Stimulated activated CD4-positive, alpha-beta T cell treated with anti-CD3 and anti-CD28 coated beads, Interleukin-2, amount 100 ng/mL, for 48 hours (primary cell): ENCODE measurements at regions not wholly inside any gene's neighbourhood (a gene's known extent, or its start where the extent isn't known, plus 50 kb on each side); places are given as distances from the start of the nearest gene placed in this dataset.
"Not testable (repeated sequence)": the region's sequence is repeated elsewhere in the genome, so short reads cannot be mapped to it uniquely, and the experiment has no call there.

ENCODE experiments used
- DNase-seq, 2 donors: peaks; one replicate each; pipeline ENCODE4 v3.0.0-alpha.2; 2020

DNA sequence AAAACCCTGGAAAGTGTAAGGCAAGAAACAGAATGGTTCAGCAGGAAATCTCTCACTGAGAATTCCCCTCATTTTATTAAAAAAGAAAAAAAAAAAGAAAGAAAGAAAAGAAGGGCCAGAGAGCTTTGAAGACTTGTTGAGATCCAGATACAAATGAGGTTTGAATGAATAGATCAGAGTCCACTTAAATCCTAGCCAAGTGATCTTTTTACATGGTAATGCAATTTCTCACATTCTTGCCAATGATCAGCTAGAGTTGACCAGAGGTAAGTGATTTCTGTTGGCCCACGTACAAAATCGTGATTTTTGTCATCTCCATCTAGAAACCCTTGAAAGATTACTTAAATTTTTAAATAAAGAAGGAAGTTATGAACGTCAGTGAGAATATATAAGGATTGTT lies 261.5 kb upstream of the PCSK5 start:
- no peak for DNase-seq

DNA sequence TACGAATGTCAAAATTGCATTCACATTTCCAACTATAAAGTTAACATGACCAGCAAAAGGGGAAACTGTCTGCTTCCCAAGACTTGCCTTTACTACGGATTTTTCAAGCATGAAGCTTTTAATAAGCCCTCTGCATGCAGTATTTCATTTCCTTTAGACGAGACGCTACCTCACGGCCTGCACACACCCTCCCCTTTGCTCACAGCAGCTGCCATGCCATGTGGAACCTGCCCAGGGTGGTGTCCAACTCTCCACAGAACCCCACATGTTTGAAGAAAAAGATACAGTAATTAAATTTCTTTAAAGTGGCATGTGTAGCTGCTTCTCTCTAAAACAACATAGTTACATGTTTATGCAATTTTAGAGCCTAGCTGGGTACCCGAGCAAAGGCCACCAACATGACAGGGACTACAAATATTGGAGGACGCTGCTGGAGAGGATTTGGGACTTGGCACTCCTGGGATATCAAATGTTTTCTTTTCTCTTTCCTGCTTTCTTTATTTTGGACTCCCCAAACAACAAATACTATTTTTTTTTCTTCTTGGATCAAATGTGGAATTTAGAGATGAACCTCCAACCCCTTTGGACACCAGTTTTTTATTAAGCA lies 256.9 kb upstream of the PCSK5 start:
- no peak for DNase-seq

DNA sequence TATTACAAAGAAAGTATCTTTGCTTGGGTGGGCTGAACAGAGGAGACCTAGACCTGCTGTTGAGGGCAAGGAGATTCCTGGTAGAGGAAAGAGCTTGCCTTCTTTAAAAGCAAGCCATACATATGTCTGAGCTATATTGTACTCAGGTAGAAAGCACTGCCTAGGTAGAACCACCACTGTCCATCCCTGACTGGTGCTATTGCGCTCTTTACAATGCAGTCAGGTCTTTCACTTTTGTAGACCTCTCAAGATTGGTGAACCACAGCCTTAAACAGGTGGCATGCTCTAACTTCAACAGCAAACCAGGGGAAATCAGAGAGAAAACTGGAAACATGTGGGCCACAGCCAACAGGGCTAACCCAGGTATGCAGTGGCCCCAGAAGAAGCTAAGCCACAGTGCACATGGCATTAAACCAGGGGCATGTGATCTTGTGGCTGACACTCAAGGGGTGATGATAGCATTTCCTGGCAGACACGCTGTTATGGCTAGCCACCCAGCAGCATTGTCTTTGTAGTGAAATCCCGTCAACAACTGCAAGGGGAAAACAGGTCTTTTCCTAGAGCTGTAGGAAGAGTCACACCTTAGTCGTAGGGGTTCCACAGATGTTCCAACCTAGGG lies 253.9 kb upstream of the PCSK5 start:
- no peak for DNase-seq

DNA sequence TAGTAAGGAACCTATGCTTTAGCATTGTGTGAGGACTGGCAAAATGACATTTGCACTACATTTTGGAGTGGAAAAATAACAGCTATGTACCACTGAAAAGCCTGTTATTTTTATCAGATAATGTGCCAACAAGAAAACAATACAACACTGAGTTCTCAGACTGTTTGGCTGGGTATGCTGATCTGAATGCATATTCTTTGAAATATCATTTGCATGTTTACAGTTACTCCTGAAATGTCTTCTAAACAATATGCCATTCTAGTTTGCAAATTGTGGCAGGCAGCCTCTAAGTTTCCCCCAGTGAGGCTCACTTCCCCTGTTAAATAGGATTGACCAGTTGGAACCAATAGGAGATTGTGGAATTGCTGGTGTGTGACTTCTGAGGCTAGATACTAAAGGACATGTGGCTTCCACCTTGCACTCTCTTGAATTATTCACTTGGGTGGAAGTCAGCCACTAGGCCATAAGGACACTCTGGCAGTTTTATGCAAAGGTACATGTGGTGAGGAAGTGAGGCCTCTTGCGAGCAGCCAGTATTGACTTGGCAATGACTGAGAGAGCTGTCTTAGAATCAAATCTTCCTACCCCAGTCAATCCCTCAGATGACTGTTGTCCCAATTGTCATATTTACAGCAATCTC lies 250.4 kb upstream of the PCSK5 start:
- DNase-seq, result no peak

DNA sequence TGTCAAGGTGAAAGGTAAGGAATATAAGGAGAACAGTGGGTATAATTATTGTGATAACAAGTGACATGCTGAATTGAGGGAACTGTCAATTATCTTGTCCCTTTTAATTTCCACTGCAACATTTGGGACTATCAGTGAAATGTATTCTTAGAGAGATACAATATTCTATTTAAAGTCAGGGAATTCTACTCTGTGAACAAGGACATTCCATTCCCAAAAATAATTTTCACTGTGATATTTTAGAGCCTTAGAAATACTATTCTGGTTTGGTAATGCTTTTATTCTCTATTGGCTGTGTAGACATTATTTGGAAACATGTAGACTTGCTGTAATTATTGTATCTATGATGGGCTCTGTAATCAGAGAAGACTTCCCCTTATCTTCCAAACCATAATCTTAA lies 248.0 kb upstream of the PCSK5 start:
- no peak for DNase-seq

DNA sequence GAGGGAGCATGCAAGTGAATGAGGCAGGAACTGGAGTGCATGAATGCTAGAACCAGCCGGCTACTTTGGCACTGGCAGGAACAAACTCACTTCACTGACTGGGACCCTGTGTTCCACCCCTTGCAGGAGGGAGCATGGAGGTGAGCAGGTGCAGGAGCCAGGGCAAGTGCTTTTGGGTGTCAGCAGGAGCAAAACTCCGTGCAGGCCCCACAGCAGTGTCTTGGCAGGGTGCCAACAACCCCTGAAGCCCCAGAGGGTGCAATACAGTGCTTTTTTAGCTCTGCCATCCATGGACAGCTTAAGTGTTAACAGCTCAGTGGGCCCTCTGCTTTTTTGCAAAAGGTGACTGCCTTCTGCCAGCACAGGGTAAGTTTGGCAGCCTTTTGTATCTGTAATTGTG lies 245.8 kb upstream of the PCSK5 start:
- no peak for DNase-seq

DNA sequence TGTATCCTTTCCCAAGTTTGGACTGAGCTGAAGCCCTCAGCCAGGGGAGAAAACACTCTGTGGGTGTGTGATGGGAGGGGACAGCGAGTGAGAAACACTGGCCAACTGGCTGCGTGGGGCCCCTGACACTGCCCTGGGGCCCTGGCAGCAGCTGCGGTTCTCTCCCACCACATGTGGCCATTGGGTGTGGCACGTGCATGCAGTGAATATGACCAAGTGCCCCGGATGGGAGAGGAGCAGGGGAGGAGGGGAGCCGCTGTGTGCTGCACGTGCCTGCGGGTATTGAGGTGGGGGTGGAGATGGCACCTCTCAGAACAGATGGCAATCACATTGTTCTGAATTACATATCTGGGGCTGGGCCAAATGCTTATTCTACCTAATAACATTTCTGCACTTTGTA lies 242.4 kb upstream of the PCSK5 start:
- no peak for DNase-seq

DNA sequence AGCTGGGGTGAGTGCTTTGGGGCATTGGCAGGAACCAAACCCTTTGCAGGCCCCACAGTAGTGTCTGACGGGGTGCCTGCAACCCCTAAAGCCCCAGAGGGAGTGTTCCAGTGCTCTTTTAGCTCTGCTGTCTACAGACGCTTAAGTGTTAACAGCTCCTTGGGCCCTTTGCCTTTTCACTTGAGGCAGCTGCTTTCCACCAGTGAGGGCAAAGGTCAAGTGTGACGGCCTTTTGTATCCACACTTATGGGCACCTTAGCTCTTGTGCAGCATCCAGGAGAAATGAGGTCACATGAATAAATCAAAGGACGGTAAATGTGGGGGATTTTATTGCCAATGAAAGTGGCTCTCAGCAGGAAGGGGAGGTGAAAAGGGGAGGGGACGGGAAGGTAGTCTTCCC lies 241.4 kb upstream of the PCSK5 start:
- no peak for DNase-seq

DNA sequence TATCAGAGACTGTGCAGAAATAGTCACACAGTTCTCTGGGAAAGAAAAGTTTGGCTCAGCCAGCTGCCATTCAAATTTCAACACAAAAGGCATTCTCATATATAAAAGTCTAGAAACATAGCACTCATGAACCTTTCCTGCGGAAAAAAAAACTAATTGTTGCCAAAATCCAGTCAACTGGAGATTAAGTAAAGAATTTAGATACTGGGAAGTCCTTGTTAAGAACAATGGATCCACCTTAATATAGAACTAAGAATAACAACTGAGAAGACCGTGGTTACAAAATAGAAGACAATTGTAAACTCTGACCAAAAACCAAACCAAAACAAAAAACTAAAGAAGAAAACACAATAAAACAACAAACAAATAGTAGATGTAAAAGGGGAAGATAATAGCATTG lies 238.8 kb upstream of the PCSK5 start:
- DNase-seq, result no peak

DNA sequence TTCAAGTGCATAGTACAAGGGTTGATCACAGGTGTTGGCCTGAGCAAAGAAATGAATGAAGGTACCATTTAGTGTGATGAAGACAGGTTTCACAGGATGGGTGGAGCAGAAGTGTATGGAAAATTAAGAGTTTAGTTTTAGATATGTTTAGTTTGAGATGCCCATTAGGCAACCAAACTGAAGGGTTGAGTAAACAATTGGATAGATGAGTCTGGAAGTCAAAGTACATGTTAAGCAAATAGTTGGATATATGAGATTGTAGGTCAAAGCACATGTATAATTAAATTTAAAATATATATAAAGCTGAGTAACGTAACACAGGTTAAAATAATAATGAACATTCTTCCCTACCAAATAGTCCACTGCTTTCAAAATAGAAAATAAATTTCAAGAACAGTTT lies 237.1 kb upstream of the PCSK5 start:
- DNase-seq, result no peak

DNA sequence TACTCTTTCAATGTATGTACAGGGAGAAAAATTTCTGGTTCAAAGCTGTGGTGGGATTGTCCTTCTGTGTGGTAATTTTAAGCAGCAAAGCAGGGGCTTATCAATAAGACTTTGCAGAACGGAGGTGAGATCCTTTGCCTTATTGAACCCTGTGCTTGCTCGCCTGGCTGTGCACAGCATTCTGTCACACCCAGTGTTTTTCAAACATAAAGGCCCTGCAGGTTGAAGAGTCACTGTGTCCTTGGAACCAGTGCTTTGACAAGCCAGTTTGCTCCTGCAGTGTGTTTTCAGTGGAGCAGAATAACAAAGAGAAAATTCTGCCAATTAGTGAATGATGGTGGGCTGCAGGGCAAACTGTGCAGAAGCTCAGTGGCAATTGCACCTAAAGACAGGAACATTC lies 236.7 kb upstream of the PCSK5 start:
- DNase-seq, result no peak

DNA sequence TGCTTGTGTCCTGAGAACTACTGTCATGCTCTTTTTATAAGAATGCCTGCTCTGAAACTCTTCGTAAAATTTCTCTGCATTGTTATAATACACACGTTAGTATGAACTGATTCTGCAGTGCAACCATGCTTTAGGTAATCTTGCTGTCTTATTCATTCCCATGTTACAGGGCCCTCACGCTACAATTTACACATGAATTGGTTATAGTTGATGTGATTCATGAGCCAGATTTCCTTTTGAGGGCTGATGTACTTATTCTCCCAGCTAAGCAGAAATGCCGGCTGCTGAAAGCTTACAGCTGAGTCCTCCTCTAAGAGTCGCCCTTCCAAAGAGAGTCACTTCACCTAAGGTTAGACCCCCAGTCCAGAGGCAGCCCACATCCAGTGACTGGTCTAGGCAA lies 233.5 kb upstream of the PCSK5 start:
- DNase-seq, result no peak

DNA sequence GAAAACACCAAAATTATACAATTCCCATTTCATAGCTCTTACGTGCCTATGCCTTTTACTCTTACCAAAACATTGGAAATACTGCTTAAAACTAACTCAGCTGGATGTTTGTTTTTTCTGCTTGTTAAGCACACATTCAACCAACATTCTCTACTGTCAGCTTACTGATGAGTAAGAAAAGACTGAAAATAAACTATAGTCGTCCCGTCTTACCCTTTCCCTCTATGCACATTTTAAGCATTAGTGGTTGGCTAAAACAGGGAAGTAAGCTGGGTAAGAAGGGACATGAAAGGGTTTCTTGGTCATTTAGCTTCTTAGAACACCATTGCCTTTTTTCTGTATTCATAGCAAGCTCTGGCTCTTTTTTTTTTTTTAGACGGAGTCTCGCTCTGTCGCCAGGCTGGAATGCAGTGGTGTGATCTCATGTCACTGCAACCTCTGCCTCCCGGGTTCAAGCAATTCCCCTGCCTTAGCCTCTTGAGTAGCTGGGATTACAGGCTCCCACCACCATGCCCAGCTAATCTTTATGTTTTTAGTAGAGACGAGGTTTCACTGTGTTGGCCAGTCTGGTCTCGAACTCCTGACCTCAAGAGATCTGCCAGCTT lies 232.1 kb upstream of the PCSK5 start:
- DNase-seq, result no peak

DNA sequence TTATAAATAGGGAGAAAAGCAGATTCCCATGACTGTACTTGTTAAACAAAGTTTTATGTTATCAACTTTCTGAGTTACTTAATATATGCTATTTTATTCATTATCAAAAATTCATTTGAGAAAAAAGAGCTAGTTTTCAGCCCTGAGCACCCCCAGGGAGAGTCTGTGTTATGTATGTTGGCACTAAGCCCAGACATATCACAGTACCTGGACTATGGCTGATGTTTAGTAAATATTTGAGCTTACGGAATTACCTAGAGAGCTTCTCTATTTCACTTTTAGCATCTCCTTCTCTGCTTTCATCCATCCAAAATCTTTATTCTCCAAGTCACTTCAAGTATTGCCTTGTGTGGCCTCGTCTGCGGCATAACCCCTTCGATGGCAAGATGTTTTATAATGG lies 225.9 kb upstream of the PCSK5 start:
- DNase-seq, result no peak

DNA sequence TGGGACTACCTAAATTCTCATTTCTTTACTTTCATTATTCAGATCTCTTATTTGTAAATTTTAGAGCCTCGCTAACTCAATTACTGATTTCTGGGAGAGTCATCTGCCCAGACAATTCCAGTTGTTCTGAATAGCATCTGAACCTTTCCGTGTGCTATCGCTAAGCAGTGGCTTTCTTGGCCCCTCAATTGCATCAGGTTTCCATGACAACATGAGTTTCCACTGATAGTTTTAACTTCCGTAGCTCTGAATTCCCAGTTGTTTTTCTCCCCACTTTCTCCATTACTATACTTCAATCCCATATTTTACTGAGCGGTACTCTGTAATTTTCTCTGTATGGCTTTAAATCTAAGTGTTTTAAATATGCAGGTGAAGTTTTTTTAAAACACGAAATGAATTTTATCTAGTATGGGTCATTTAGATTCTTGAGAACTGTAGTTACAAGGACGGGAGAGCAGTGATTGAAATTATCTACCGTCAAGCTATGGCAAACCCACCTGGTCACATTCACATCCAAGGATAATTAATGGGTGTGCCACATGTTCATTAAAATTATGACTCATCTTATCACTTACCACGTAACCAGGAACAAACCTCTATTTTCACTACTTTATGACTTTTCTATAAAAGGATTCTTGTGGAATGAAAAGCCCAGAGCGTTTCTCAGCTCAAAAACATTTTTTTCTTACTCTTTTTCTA lies 223.5 kb upstream of the PCSK5 start:
- no peak for DNase-seq

DNA sequence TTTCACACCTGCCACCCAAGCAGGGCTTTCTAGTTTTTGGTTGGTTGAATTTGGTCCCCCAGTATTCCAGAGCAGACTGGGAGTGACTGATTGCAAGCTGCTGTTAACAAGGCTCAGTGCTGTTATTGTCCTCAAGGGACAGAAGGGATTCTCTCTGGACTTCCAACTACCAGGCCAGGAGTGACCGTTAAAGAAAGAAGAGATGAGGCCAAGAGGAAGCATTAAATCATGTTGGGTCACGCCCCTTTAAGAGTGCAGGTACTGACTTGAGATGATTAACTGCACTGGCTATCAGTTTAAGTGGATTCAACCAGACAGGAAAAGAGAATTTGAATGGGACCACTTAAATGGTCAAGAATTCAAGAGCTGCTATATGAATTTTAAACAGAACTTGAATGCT lies 220.8 kb upstream of the PCSK5 start:
- no peak for DNase-seq

DNA sequence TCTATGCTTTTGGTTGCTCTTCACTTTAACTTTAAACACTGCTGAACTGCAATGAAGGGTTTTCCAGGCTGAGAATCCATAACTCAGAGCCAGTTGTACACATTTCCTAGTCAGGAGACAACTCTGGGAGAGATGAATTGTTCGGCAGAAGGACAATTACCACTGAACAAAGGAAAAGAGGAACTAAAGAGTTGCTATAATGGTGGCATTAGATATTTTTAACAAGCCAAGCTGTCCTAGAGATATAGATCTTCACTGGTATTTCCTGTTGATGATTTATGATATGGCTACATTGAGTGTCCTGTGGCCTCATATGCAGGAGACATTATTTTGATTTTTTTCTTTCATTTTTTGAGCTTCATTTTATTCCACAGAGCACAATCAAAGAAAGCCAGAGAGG lies 219.1 kb upstream of the PCSK5 start:
- DNase-seq, result no peak

DNA sequence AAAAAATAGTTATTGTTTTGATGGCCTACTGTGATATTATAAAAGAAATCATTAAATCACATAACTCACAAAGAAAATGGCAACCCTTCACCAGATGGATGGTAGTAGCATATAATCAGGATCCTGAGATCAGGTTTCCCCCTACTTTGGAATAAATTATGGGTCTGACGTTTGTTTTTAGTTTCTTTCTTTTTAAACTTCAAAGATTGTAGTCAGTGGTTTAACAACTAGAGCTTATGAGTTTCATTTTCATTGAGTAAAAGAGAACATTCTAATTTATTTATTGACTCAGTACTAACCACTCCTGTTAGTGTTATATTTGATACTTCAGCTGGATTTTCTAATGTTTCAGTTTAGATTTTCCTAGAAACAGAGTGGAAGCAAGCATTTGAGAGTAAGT lies 218.0 kb upstream of the PCSK5 start:
- no peak for DNase-seq

DNA sequence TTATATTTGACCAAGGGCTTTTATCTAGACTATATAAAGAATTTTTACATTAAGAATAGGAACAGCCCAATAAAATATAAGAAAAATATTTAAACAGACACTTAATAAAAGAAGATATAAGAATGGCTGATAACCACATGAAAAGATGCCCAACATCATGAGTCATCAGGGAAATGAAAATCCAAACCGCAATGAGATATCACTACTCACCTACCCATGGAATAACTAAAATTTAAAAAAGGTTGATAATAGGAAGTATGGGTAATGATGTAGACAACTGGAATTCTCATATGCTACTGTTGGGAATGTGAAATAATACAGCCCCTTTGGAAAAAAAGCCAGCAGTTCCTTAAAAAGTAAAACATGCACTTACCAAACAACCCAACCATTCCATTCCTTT lies 206.9 kb upstream of the PCSK5 start:
- no peak for DNase-seq

DNA sequence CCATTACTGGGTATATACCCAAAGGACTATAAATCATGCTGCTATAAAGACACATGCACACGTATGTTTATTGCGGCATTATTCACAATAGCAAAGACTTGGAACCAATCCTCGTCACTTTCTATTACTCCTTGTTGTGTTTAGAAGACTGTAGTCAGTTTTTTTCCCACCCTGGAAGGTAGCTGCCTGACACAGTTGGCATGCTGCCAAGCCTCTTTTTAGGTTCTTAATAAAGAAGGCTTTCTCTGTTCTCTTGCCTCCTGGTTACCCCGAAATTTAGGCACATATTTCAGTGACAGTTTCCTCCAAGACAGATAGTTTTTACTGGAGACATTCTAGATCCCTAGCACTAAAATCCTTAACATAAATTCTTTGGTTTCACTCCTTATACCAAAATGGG lies 205.4 kb upstream of the PCSK5 start:
- DNase-seq, result no peak

DNA sequence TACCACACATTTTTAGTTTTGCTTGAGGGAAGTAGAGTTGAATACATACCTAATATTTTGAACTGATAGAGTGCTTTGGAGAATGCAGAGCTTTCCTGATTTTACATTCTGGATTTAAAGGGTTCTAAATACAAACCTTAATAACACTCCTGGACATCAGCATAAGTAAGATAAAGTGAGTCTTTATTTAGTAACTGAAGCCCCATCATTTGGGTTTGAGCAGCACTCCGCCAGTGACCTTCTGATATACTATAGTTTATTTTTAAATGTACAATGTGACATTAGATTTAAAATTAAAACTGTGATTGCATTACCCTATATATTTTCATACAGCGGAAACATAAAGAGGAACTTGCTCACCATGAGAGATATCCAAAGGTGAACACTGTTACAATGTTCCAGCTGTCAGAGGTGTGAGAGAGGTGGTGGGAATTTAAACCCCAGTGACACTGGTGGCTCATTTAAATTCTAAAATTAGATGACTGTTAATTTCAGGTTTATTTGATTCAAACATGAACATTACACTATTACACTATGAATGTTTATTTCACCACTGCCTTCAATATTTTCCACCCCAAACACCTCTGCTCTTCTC lies 203.0 kb upstream of the PCSK5 start:
- DNase-seq, result no peak

DNA sequence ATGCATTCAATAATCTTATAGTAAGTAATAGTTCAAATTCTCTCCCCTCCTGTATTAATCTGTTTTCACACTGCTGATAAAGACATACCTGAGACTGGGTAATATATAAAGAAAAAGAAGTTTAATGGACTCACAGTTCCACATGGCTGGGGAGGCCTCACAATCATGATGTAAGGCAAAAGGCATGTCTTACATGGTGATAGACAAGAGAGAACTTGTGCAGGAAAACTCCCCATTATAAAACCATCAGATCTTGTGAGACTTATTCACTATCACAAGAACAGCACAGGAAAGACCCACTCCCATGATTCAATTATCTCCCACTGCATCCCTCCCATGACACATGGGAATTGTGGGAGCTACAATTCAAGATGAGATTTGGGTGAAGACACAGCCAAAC lies 199.9 kb upstream of the PCSK5 start:
- not testable (repeated sequence) for DNase-seq

DNA sequence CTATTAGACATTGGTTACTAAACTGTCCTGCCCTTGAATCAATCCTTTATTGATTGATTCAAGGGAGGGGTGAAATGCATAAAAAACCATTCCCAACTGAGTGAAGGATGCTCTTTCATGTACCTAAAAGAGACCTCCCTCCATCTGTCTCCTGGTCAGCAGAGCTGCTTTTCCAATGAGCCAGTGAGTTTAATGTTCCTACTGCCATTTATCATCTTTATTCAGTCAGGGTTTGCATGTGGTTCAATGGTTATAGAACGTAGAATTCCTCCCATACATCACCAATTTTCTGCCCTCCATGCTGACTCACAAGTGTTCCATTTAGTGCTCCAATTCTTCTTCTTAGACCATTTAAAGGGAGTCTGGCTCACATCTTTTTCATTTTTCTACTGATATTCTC lies 199.1 kb upstream of the PCSK5 start:
- no peak for DNase-seq

DNA sequence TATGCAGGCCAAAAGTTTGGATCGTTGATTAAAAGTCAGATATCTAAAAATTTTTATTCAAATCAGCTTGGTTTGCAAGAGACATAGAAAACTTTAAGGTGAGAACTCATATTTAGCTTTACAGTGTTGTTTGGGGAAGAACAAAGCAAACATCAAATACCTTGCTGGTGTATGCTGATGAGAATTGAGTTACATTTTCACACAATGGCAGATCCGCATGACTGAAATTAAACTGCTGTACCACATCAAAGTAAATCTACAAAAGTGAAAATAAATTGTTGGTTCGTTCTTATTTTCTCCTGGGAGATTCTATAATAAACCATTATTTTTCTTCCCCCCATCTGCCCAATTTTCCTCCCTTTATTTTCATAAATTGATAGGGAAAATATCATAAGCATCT lies 198.2 kb upstream of the PCSK5 start:
- no peak for DNase-seq
